PC-3 (cell line): ENCODE measurements at regions not wholly inside any gene's neighbourhood (a gene's known extent, or its start where the extent isn't known, plus 50 kb on each side); places are given as distances from the start of the nearest gene placed in this dataset.

Experiments used
- ATAC-seq: fragments of 200-7000 bp; cut with Tn5 transposase; 2 replicates; pipeline ENCODE4 v1.9.1; 2020; ENCODE audit warnings: mild to moderate bottlenecking, moderate library complexity
- BruUV-seq: library from RNA; stranded (reverse); fragments of 400-500 nt; replicated peaks from 2 replicates; lab custom pipeline; 2021; lab: Mats Ljungman, UMichigan
- CTCF ChIA-PET: fragments of 300-600 bp; sonication (Branson Sonifier 250); formaldehyde crosslinking; loops from one replicate; lab custom pipeline; 2022; ENCODE audit warnings: antibody characterized with exemption; lab: Charles Lee
- POLR2A ChIA-PET: fragments of 300-600 bp; sonication (Branson Sonifier 250); formaldehyde crosslinking; loops from one replicate; lab custom pipeline; 2022; ENCODE audit warnings: antibody characterized with exemption; ENCODE audit not compliant: unreplicated experiment; lab: Charles Lee
- DNase-seq: peaks from one replicate; pipeline ENCODE4 v3.0.0-alpha.2; 2015
- H2AFZ ChIP-seq: fragments of 300-600 bp; sonication (generic); 2 replicates; pipeline ENCODE4 v1.6.0; 2016; ENCODE audit warnings: antibody characterized with exemption, low read length
- H3F3A ChIP-seq: fragments of 300-600 bp; sonication (generic); one replicate; pipeline ENCODE4 v1.6.0; 2017; ENCODE audit warnings: antibody characterized with exemption, low read length, control low read depth, mild to moderate bottlenecking; ENCODE audit not compliant: unreplicated experiment
- H3K27ac ChIP-seq: fragments of 300-600 bp; sonication (generic); 2 replicates; pipeline ENCODE4 v1.5.1; 2016; ENCODE audit warnings: mild to moderate bottlenecking, low read length
- H3K27me3 ChIP-seq: fragments of 300-600 bp; sonication (generic); 2 replicates; pipeline ENCODE4 v1.6.1; 2016; ENCODE audit warnings: low read length, mixed read lengths
- H3K36me3 ChIP-seq: fragments of 300-600 bp; sonication (generic); 2 replicates; pipeline ENCODE4 v1.6.1; 2016; ENCODE audit warnings: low read depth, mixed run types, low read length, mixed read lengths
- H3K4me1 ChIP-seq: fragments of 300-600 bp; sonication (generic); 2 replicates; pipeline ENCODE4 v1.5.1; 2016; ENCODE audit warnings: low read length; ENCODE audit not compliant: insufficient read depth
- H3K4me2 ChIP-seq: fragments of 300-600 bp; sonication (generic); 2 replicates; pipeline ENCODE4 v1.6.0; 2016; ENCODE audit warnings: low read length
- H3K4me3 ChIP-seq: fragments of 300-600 bp; sonication (generic); 2 replicates; pipeline ENCODE4 v1.5.1; 2016; ENCODE audit warnings: mild to moderate bottlenecking, low read length, mixed read lengths
- H3K79me2 ChIP-seq: fragments of 300-600 bp; sonication (generic); 2 replicates; pipeline ENCODE4 v1.6.1; 2017; ENCODE audit warnings: low read length, mixed read lengths
- H3K9ac ChIP-seq: fragments of 300-600 bp; sonication (generic); 2 replicates; pipeline ENCODE4 v1.6.0; 2016; ENCODE audit warnings: mild to moderate bottlenecking, low read length
- H3K9me2 ChIP-seq: fragments of 300-600 bp; sonication (generic); replicated peaks from 2 replicates; pipeline ENCODE4 v1.6.1; 2016; ENCODE audit warnings: mixed run types, low read length, mixed read lengths
- H3K9me3 ChIP-seq: fragments of 300-600 bp; sonication (generic); 2 replicates; pipeline ENCODE4 v1.6.1; 2016; ENCODE audit warnings: low read length, mixed read lengths
- H4K20me1 ChIP-seq: fragments of 300-600 bp; sonication (generic); 2 replicates; pipeline ENCODE4 v1.6.1; 2016; ENCODE audit warnings: low read length, mixed read lengths
- CTCF ChIP-seq: fragments of 300-600 bp; sonication (generic); conservative IDR thresholded peaks from 2 replicates; pipeline ENCODE4 v1.5.1; 2017; ENCODE audit warnings: antibody characterized with exemption, low read depth, mild to moderate bottlenecking, low read length
- EZH2 ChIP-seq: fragments of 300-600 bp; sonication (generic); IDR thresholded peaks from one replicate; pipeline ENCODE4 v1.6.1; 2017; ENCODE audit warnings: antibody characterized with exemption, mild to moderate bottlenecking, low read length; ENCODE audit not compliant: unreplicated experiment
- EZH2phosphoT487 ChIP-seq: fragments of 300-600 bp; sonication (generic); IDR thresholded peaks from 2 replicates; pipeline ENCODE4 v1.6.1; 2018; ENCODE audit warnings: mild to moderate bottlenecking, antibody characterized with exemption, low read length, borderline replicate concordance
- intact Hi-C: fragments of 100-400 bp; cut with micrococcal nuclease; formaldehyde crosslinking; loops from 2 replicates; pipeline ENCODE4 v1.9.0; 2023

DNA sequence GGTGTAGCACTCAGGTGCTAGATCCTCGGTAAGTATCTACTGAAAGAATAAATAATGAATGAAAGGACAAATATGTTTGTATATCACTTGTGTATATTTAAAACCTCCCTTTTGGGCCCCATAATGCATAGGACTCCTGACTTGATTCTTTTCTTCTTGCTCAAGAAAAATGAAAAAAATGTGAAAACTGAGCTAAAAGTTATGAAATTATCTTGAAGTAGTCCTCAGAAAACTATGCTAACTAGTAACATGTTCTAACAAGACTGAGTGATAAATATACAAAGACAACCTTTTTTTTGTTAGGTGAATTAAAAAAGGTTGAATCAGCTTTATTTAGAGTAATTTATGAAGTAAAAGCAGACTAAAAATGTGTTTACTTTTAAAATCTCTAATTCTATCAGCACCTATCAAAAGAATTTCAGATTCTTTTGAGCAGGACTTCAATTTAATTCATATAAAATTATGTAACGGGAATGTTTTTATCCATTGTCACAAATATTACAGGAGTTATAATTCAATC, 247.8 kb upstream of the JAG1 start:
- Histone ChIP-seq H3K4me2 (no peak overlapping the region), H3F3A (no peaks in the 10 kb centered on the region), H3K9me2 (no peaks in the 10 kb centered on the region), H3K27me3 (no peaks in the 10 kb centered on the region), H3K9ac (no peak overlapping the region), H3K27ac (no peak overlapping the region), H3K9me3 (no peaks in the 10 kb centered on the region), H4K20me1 (no peaks in the 10 kb centered on the region), H2AFZ (no peak overlapping the region), H3K36me3 (no peaks in the 10 kb centered on the region), H3K79me2 (no peaks in the 10 kb centered on the region), H3K4me1 (peaks cover 64% of the 10 kb centered on the region), H3K4me3 (no peak overlapping the region)
- DNase-seq (no peak), ATAC-seq (no peak)
- BruUV-seq = no TSS peak
- intact Hi-C loops = loop anchor here (2.0 to 10.0 kb wide), 7 partner anchors 61 to 864 kb away; no protein-coding TSS in a partner anchor
- no peak for TF ChIP-seq EZH2phosphoT487
- TF ChIP-seq CTCF = no peak
- TF ChIP-seq EZH2 = no peak
- ChIA-PET POLR2A (no interaction called here), CTCF (no interaction called here)

DNA sequence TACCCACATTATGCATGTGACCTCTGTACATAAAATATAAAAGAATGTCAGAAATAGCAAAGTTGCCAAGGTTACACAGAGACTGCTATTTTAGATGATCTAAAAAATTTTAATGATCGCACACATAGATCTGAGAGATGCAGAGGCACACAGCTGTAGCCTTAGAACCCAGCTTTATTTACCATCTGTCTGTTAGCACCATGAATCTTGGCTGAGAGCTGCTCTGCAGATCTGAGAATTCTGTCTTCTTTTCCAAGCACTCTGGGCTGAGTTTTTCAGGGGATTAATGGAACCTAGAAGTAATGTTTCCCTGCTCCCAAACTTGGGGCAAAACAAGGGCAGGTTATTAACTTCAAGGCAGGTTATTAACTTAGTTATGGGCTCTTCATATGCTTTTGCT, 248.7 kb upstream of the JAG1 start:
- Histone ChIP-seq H3K9me3 (no peaks in the 10 kb centered on the region), H3K4me1 (peaks cover 64% of the 10 kb centered on the region), H3K9ac (peak overlapping the region; percentile 11; the same call in 1 of the 2 replicates), H3K4me2 (peak overlapping the region; percentile 74), H3K9me2 (no peaks in the 10 kb centered on the region), H3K79me2 (no peaks in the 10 kb centered on the region), H3K27me3 (no peaks in the 10 kb centered on the region), H3F3A (no peaks in the 10 kb centered on the region), H3K4me3 (peak overlapping the region; percentile 23; the same call in 1 of the 2 replicates), H3K27ac (peak overlapping the region; percentile 69), H3K36me3 (no peaks in the 10 kb centered on the region), H2AFZ (peak overlapping the region; percentile 40), H4K20me1 (no peaks in the 10 kb centered on the region)
- ChIA-PET POLR2A (no interaction called here), CTCF (interaction anchor here (0.6 kb wide), 1 partner anchor 39 kb away, joined by 3 read pairs; no protein-coding TSS in a partner anchor)
- TF ChIP-seq EZH2phosphoT487 (no peak), CTCF (no peak), EZH2 (no peak)
- intact Hi-C loops = loop anchor here (2.0 to 10.0 kb wide), 7 partner anchors 60 to 865 kb away; no protein-coding TSS in a partner anchor
- ATAC-seq = peak; percentile 5; the same call in 1 of the 2 replicates
- no peak for DNase-seq
- BruUV-seq = no TSS peak

DNA sequence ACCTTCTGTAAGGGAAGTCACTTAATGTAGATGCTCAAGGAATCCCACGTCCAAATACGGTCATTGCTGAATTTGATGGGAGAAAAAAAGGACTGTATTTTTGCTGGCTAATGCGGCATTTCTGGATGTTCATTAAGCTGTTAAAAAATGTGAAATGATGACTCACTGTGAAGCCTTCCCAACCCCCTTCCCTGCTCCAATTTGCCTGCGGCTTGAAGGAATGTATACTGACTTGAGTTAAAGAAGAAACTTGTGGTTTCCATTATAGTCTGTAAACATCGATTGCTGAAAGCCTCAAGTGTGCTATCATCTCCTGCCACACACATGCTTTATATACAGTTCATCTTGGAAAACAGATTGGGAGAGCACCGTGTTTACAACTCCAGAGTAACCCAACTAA, 249.1 kb upstream of the JAG1 start:
- H3K27ac ChIP-seq = peak overlapping the region; percentile 69
- peak overlapping the region; percentile 11; the same call in 1 of the 2 replicates for H3K9ac ChIP-seq
- peak overlapping the region; percentile 74 for H3K4me2 ChIP-seq
- DNase-seq (peak; percentile 97), ATAC-seq (peak; percentile 79)
- no peaks in the 10 kb centered on the region for H3K36me3 ChIP-seq
- intact Hi-C loops = loop anchor here (1.0 to 10.0 kb wide), 9 partner anchors 59 to 866 kb away; no protein-coding TSS in a partner anchor
- no peaks in the 10 kb centered on the region for H3K9me3 ChIP-seq
- peak overlapping the region; percentile 40 for H2AFZ ChIP-seq
- H3K4me1 ChIP-seq = peaks cover 64% of the 10 kb centered on the region
- ChIA-PET POLR2A (no interaction called here), CTCF (interaction anchor here (0.6 kb wide), 1 partner anchor 40 kb away, joined by 3 read pairs; no protein-coding TSS in a partner anchor)
- H3K27me3 ChIP-seq = no peaks in the 10 kb centered on the region
- no TSS peak for BruUV-seq
- H4K20me1 ChIP-seq = no peaks in the 10 kb centered on the region
- H3K79me2 ChIP-seq = no peaks in the 10 kb centered on the region
- no peaks in the 10 kb centered on the region for H3F3A ChIP-seq
- H3K9me2 ChIP-seq = no peaks in the 10 kb centered on the region
- H3K4me3 ChIP-seq = peak overlapping the region; percentile 23; the same call in 1 of the 2 replicates
- TF ChIP-seq EZH2 = no peak
- no peak for TF ChIP-seq CTCF
- no peak for TF ChIP-seq EZH2phosphoT487
